Mesendoderm (in vitro differentiated cells): ENCODE measurements at regions not wholly inside any gene's neighbourhood (a gene's known extent, or its start where the extent isn't known, plus 50 kb on each side); places are given as distances from the start of the nearest gene placed in this dataset.
A peak's percentile ranks its signal among the peaks of the same experiment; 100 is the strongest.

ENCODE experiments used
- DNase-seq: peaks from one replicate; pipeline ENCODE4 v3.0.0; 2013
- H2AK5ac ChIP-seq: 2 replicates; pipeline ENCODE4 v1.6.1; 2013; ENCODE audit warnings: low read length, inconsistent platforms
- H2BK120ac ChIP-seq: 2 replicates; pipeline ENCODE4 v1.6.1; 2013; ENCODE audit warnings: low read depth, mild to moderate bottlenecking, low read length, moderate library complexity, mixed read lengths
- H2BK15ac ChIP-seq: replicated peaks from 2 replicates; pipeline ENCODE4 v1.6.1; 2013; ENCODE audit warnings: low read depth, mild to moderate bottlenecking, moderate library complexity
- H2BK5ac ChIP-seq: 2 replicates; pipeline ENCODE4 v1.6.1; 2013; ENCODE audit warnings: low read length, inconsistent platforms
- H3K18ac ChIP-seq: 2 replicates; pipeline ENCODE4 v1.6.1; 2013; ENCODE audit warnings: mild to moderate bottlenecking, low read length, mixed read lengths
- H3K23ac ChIP-seq: one replicate; pipeline ENCODE4 v1.6.1; 2013; ENCODE audit warnings: low read length
- H3K27ac ChIP-seq: 2 replicates; pipeline ENCODE4 v1.5.1; 2013; ENCODE audit warnings: low read depth, mild to moderate bottlenecking, inconsistent platforms, low read length, moderate library complexity
- H3K27me3 ChIP-seq: 2 replicates; pipeline ENCODE4 v1.6.1; 2013; ENCODE audit warnings: low read length, control low read depth, mild to moderate bottlenecking, inconsistent platforms; ENCODE audit not compliant: insufficient read depth, poor library complexity
- H3K36me3 ChIP-seq: 2 replicates; pipeline ENCODE4 v1.6.1; 2013; ENCODE audit warnings: low read length, inconsistent platforms; ENCODE audit not compliant: control insufficient read depth, insufficient read depth
- H3K4ac ChIP-seq: one replicate; pipeline ENCODE4 v1.6.1; 2013; ENCODE audit warnings: low read depth, mild to moderate bottlenecking, low read length, moderate library complexity
- H3K4me1 ChIP-seq: 2 replicates; pipeline ENCODE4 v1.6.1; 2013; ENCODE audit warnings: low read depth, low read length, inconsistent platforms; ENCODE audit not compliant: control insufficient read depth
- H3K4me2 ChIP-seq: 2 replicates; pipeline ENCODE4 v1.6.1; 2013; ENCODE audit warnings: low read length
- H3K4me3 ChIP-seq: 2 replicates; pipeline ENCODE4 v1.5.1; 2013; ENCODE audit warnings: mild to moderate bottlenecking, low read length
- H3K56ac ChIP-seq: one replicate; pipeline ENCODE4 v1.6.1; 2013; ENCODE audit warnings: low read length
- H3K79me1 ChIP-seq: 2 replicates; pipeline ENCODE4 v1.6.1; 2013; ENCODE audit warnings: low read length, inconsistent platforms
- H3K79me2 ChIP-seq: 2 replicates; pipeline ENCODE4 v1.6.1; 2013; ENCODE audit warnings: mild to moderate bottlenecking, low read length; ENCODE audit not compliant: control insufficient read depth, insufficient read depth
- H3K9ac ChIP-seq: 2 replicates; pipeline ENCODE4 v1.6.1; 2013; ENCODE audit warnings: low read length, inconsistent platforms
- H4K5ac ChIP-seq: one replicate; pipeline ENCODE4 v1.6.1; 2013; ENCODE audit warnings: low read length
- H4K8ac ChIP-seq: one replicate; pipeline ENCODE4 v1.6.1; 2013; ENCODE audit warnings: low read depth, mild to moderate bottlenecking, control low read depth, low read length, moderate library complexity
- WGBS: extraction: QIAGEN DNeasy Blood & Tissue Kit; methylation state at CpG from one replicate; pipeline ENCODE4 v1.1.7; 2013; ENCODE audit warnings: low lambda C conversion rate, missing lambda C conversion rate; ENCODE audit not compliant: insufficient coverage; ENCODE audit errors: extremely low coverage; 5-methylcytosine and 5-hydroxymethylcytosine counted together

GRCh38 chr9:99411479-99412115 lies 189.5 kb downstream of the SEC61B start:
- Histone ChIP-seq H3K27ac (no peak overlapping the region), H3K4me3 (no peak overlapping the region), H3K79me1 (no peaks in the 10 kb centered on the region)

GRCh38 chr9:99412606-99413005 lies 190.5 kb downstream of the SEC61B start:
- no peak overlapping the region for H4K8ac ChIP-seq
- no peak overlapping the region for H3K4ac ChIP-seq
- no peaks in the 10 kb centered on the region for H3K79me2 ChIP-seq
- no peak overlapping the region for H2BK120ac ChIP-seq
- no peak overlapping the region for H3K4me2 ChIP-seq
- no peak overlapping the region for H3K18ac ChIP-seq
- no peak overlapping the region for H3K9ac ChIP-seq
- no peak overlapping the region for H3K56ac ChIP-seq
- no peak overlapping the region for H2AK5ac ChIP-seq
- H3K27ac ChIP-seq, result no peak overlapping the region
- H2BK15ac ChIP-seq, result no peak overlapping the region
- no peak overlapping the region for H3K4me3 ChIP-seq
- no peaks in the 10 kb centered on the region for H3K27me3 ChIP-seq
- H3K4me1 ChIP-seq, result no peaks in the 10 kb centered on the region
- H2BK5ac ChIP-seq, result no peak overlapping the region
- no peak for DNase-seq
- H3K36me3 ChIP-seq, result no peaks in the 10 kb centered on the region
- H3K23ac ChIP-seq, result no peak overlapping the region
- no peaks in the 10 kb centered on the region for H3K79me1 ChIP-seq
- H4K5ac ChIP-seq, result no peak overlapping the region

More at GRCh38 chr9:99411479-99412115, 189.5 kb downstream of the SEC61B start:
- Histone ChIP-seq H4K8ac (no peak overlapping the region), H3K79me2 (no peaks in the 10 kb centered on the region), H2BK15ac (no peak overlapping the region), H3K4ac (no peak overlapping the region), H2BK5ac (no peak overlapping the region), H3K4me1 (no peaks in the 10 kb centered on the region), H3K27me3 (no peaks in the 10 kb centered on the region), H3K4me2 (no peak overlapping the region), H3K56ac (no peak overlapping the region), H3K18ac (no peak overlapping the region), H3K9ac (no peak overlapping the region), H2AK5ac (no peak overlapping the region), H4K5ac (no peak overlapping the region), H3K36me3 (no peaks in the 10 kb centered on the region), H3K23ac (no peak overlapping the region), H2BK120ac (no peak overlapping the region)
- DNase-seq, result peak; percentile 55
- WGBS, result no CpG with 5 or more reads among the region's 8 CpGs

DNA sequence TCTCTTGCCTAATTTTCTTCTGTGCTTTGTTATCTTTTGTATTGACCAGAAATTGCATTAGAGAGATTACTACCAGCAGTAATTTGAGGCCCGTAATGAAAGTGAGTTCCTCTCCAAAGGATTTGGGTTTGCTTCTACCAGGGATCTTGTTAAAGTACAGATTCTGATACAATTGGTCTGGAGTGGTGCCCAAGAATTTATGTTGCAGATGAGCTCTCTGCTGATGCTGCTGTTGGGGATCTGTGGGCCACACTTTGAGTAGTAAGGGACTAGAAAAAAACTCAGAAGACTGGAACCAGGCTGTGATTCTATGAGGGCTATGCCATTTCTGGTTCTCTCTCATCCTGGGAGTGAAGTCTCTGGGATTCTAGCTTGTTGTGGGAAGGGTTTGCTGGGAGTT lies 192.2 kb downstream of the SEC61B start:
- H3K4me2 ChIP-seq, result no peak overlapping the region
- no peaks in the 10 kb centered on the region for H3K79me2 ChIP-seq
- no peaks in the 10 kb centered on the region for H3K4me1 ChIP-seq
- DNase-seq, result no peak
- no peak overlapping the region for H2BK120ac ChIP-seq
- WGBS, result no CpG with 5 or more reads among the region's 1 CpG
- H3K27me3 ChIP-seq, result no peaks in the 10 kb centered on the region
- H3K27ac ChIP-seq, result no peak overlapping the region
- H4K5ac ChIP-seq, result no peak overlapping the region
- H2BK15ac ChIP-seq, result no peak overlapping the region
- H2AK5ac ChIP-seq, result no peak overlapping the region
- no peak overlapping the region for H3K56ac ChIP-seq
- H3K18ac ChIP-seq, result no peak overlapping the region
- no peak overlapping the region for H4K8ac ChIP-seq
- no peak overlapping the region for H3K4ac ChIP-seq
- no peak overlapping the region for H3K9ac ChIP-seq
- H3K23ac ChIP-seq, result no peak overlapping the region
- H3K36me3 ChIP-seq, result no peaks in the 10 kb centered on the region
- H3K79me1 ChIP-seq, result no peaks in the 10 kb centered on the region
- H3K4me3 ChIP-seq, result no peak overlapping the region
- no peak overlapping the region for H2BK5ac ChIP-seq

DNA sequence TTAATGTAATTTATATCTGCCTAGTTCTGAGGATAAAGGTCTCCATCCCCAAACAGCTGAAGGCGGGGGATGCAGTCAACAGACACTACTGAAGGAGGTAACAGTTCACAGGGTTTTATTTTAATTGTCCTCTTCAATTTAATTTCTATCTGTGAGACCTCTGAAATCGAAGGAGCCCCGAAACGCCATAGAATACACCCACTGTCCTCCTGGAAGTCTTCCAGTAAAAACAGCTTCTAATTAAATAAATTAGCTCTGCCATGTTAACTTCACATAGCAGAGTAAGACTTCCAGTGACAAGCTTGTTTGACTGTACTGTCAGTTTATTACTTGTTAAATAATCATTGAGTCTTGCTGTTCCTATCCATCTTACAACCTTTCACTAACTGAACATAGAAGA lies 193.5 kb downstream of the SEC61B start:
- Histone ChIP-seq H3K27me3 (no peaks in the 10 kb centered on the region), H3K4me3 (no peak overlapping the region), H4K5ac (no peak overlapping the region), H3K56ac (no peak overlapping the region), H2BK120ac (no peak overlapping the region), H2BK5ac (no peak overlapping the region), H3K9ac (no peak overlapping the region), H2BK15ac (no peak overlapping the region), H3K23ac (no peak overlapping the region), H3K4ac (no peak overlapping the region), H3K79me1 (no peaks in the 10 kb centered on the region), H3K18ac (no peak overlapping the region), H3K4me1 (no peaks in the 10 kb centered on the region), H2AK5ac (no peak overlapping the region), H3K4me2 (no peak overlapping the region), H3K36me3 (no peaks in the 10 kb centered on the region), H4K8ac (no peak overlapping the region), H3K27ac (no peak overlapping the region), H3K79me2 (no peaks in the 10 kb centered on the region)
- no CpG with 5 or more reads among the region's 4 CpGs for WGBS
- no peak for DNase-seq

DNA sequence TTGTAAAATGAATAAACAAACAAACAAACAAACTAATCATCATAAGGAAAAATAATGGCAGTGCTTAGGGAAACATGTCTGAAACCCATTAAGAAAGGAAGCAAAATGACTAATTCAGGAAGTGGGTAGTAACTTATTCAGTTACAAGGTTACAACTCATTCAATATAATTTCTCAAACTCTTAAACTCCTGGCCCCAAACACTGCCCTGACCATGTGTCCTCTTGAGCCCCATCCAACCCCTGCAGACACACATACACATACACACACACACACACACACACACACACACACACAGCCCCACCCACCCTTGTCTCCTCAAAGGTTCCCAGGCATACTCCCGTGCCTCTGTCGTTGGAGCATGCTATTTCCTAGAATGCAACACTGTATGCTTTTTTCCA lies 193.9 kb downstream of the SEC61B start:
- Histone ChIP-seq H3K36me3 (no peaks in the 10 kb centered on the region), H3K56ac (no peak overlapping the region), H3K79me1 (no peaks in the 10 kb centered on the region), H3K27me3 (no peaks in the 10 kb centered on the region), H3K4ac (no peak overlapping the region), H4K5ac (no peak overlapping the region), H2BK15ac (no peak overlapping the region), H2AK5ac (no peak overlapping the region), H2BK5ac (no peak overlapping the region), H3K4me3 (no peak overlapping the region), H3K27ac (no peak overlapping the region), H2BK120ac (no peak overlapping the region), H3K18ac (no peak overlapping the region), H3K4me1 (no peaks in the 10 kb centered on the region), H3K9ac (no peak overlapping the region), H3K4me2 (no peak overlapping the region), H4K8ac (no peak overlapping the region), H3K23ac (no peak overlapping the region), H3K79me2 (no peaks in the 10 kb centered on the region)
- no peak for DNase-seq
- WGBS, result no CpG with 5 or more reads among the region's 2 CpGs

DNA sequence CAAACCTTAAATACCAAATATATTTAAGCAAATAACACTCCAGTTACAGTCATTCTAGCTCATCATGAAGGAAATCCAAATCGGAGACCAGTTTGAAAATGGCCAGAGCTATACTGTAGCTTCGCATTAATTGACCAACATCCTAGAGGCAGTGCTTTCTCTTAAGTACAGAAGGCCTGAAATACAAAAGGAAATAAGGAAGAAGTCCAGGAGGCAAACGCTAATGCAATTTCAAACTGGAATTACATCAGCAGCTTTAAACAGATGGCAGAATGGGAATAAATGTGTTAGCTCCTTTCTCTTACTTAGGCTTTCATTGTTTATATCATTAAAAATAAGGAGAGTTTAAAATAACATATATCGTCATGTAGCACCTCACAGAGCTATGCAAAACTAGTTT lies 197.0 kb downstream of the SEC61B start:
- Histone ChIP-seq H3K79me1 (no peaks in the 10 kb centered on the region), H3K9ac (no peak overlapping the region), H3K79me2 (no peaks in the 10 kb centered on the region), H3K4ac (no peak overlapping the region), H2BK15ac (no peak overlapping the region), H2AK5ac (no peak overlapping the region), H4K5ac (no peak overlapping the region), H3K4me1 (no peaks in the 10 kb centered on the region), H2BK5ac (no peak overlapping the region), H3K23ac (no peak overlapping the region), H3K27me3 (no peaks in the 10 kb centered on the region), H2BK120ac (no peak overlapping the region), H3K36me3 (no peaks in the 10 kb centered on the region), H3K18ac (peak overlapping the region; percentile 51), H3K27ac (no peak overlapping the region), H3K4me3 (no peak overlapping the region), H3K4me2 (no peak overlapping the region), H4K8ac (no peak overlapping the region), H3K56ac (no peak overlapping the region)
- no peak for DNase-seq
- no CpG with 5 or more reads among the region's 4 CpGs for WGBS
